Smooth muscle cell (in vitro differentiated cells): ENCODE measurements at regions not wholly inside any gene's neighbourhood (a gene's known extent, or its start where the extent isn't known, plus 50 kb on each side); places are given as distances from the start of the nearest gene placed in this dataset.

Experiments used
- DNase-seq: peaks from one replicate; lab custom pipeline; 2025; ENCODE audit not compliant: unreplicated experiment; lab: John Stamatoyannopoulos, UW
- H2AFZ ChIP-seq: fragments of 200-600 bp; sonication (generic); 2 replicates; pipeline ENCODE4 v1.6.0; 2016; ENCODE audit warnings: antibody characterized with exemption, low read depth, mild to moderate bottlenecking
- H3F3A ChIP-seq: fragments of 200-600 bp; sonication (generic); 2 replicates; pipeline ENCODE4 v1.6.0; 2017; ENCODE audit warnings: antibody characterized with exemption, low read depth
- H3K27ac ChIP-seq: fragments of 200-600 bp; sonication (generic); 2 replicates; pipeline ENCODE4 v1.5.1; 2016; ENCODE audit warnings: low read depth, mild to moderate bottlenecking
- H3K27me3 ChIP-seq: fragments of 200-600 bp; sonication (generic); 2 replicates; pipeline ENCODE4 v1.6.1; 2016; ENCODE audit warnings: low read depth, mild to moderate bottlenecking
- H3K36me3 ChIP-seq: fragments of 200-600 bp; sonication (generic); 2 replicates; pipeline ENCODE4 v1.5.1; 2016; ENCODE audit warnings: low read depth
- H3K4me1 ChIP-seq: fragments of 200-600 bp; sonication (generic); 2 replicates; pipeline ENCODE4 v1.5.1; 2016; ENCODE audit warnings: low read depth
- H3K4me2 ChIP-seq: fragments of 200-600 bp; sonication (generic); 2 replicates; pipeline ENCODE4 v1.6.0; 2016; ENCODE audit warnings: mild to moderate bottlenecking
- H3K4me3 ChIP-seq: fragments of 200-600 bp; sonication (generic); 2 replicates; pipeline ENCODE4 v1.5.1; 2016; ENCODE audit warnings: mild to moderate bottlenecking
- H3K79me2 ChIP-seq: fragments of 200-600 bp; sonication (generic); 2 replicates; pipeline ENCODE4 v1.6.0; 2016; ENCODE audit warnings: low read depth, mild to moderate bottlenecking
- H3K9ac ChIP-seq: fragments of 200-600 bp; sonication (generic); 2 replicates; pipeline ENCODE4 v1.6.0; 2016; ENCODE audit warnings: low read depth
- H3K9me3 ChIP-seq: fragments of 200-600 bp; sonication (generic); replicated peaks from 2 replicates; pipeline ENCODE4 v1.5.1; 2016; ENCODE audit warnings: low read depth
- H4K20me1 ChIP-seq: fragments of 200-600 bp; sonication (generic); 2 replicates; pipeline ENCODE4 v1.6.0; 2016; ENCODE audit warnings: low read depth
- CTCF ChIP-seq: fragments of 200-600 bp; sonication (generic); IDR thresholded peaks from 2 replicates; pipeline ENCODE4 v1.5.1; 2017; ENCODE audit warnings: borderline replicate concordance, mild to moderate bottlenecking, antibody characterized with exemption; ENCODE audit not compliant: insufficient read depth, poor library complexity, severe bottlenecking
- WGBS: methylation state at CpG from one replicate; pipeline ENCODE4 v1.1.7; 2016; ENCODE audit warnings: low lambda C conversion rate; 5-methylcytosine and 5-hydroxymethylcytosine counted together

DNA sequence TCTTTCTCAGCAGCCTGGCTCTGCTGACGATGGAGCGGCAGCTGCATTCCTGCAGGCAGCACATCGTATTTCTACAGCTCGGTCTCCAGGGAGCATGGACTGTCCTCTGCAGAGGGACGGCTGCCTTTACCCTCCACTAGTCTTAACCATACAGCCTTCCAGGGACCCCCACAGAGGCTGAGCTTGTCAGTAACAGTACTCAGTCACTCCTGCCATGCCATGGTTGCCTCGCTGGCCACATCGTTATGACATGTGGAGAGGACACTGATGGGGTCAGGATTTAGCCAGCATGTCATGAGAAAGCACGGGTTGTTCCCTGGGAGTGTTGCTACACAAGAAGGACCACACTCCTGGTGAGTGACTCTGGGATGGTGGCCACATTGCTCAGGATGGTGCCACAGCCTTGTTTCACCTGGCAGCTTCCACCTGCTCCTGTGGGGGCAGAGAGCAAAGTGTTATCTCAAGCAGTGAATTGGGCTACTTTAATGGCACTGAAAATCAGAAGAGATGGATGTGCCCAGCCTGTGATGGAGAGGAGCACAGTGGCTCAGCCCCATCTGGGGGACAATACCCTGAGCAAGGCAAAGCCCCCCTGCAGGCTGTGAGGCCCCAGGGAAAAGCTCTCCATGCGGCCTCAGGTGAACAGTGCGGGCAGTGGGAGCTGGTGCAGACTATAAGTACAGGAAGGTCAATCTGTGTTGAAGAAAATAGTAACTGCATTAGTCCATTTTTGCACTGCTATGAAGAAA lies 443.9 kb downstream of the TCERG1L start:
- Histone ChIP-seq H3K9me3 (no peaks in the 10 kb centered on the region), H3K27me3 (no peaks in the 10 kb centered on the region), H4K20me1 (no peaks in the 10 kb centered on the region), H3K4me1 (no peaks in the 10 kb centered on the region), H3K79me2 (no peaks in the 10 kb centered on the region), H2AFZ (no peak overlapping the region), H3K4me2 (no peak overlapping the region), H3K4me3 (no peak overlapping the region), H3K27ac (no peak overlapping the region), H3K9ac (no peak overlapping the region), H3K36me3 (no peaks in the 10 kb centered on the region), H3F3A (no peaks in the 10 kb centered on the region)
- TF ChIP-seq CTCF, result no peak
- 92% methylated on average over 10 of the region's 10 CpGs for WGBS
- no peak for DNase-seq

DNA sequence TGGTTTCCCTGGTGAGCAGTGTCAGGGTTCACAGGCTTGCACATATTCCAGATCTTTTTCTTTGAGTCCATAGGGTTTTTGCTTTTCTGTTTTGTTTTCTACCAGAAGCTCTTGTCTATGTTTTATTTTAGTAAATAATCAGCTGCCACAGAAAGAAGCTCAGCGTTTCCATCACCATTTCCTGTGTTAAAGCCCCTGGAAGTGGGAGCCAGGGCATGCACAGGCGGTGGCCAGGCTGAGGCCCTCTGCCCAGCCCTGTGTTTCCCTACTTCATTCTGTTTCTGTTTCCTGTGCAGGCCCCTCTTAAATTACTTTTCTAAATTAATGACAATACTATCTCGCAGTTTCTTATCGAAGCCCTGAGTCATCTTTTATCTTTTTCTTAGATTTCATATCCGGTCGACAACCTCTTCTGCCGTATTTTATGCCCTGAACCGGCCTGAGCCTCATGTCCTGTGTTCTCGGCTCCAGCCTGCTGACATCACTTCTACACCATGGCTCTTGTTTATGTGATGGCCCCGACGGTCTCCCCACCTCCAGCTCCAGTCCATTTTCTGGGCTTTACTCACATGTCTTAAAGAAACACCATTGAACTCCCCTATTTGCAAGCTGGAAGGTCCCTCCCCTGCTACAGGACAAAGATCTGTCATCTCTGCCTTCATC lies 442.2 kb downstream of the TCERG1L start:
- Histone ChIP-seq H3K27me3 (no peaks in the 10 kb centered on the region), H3K4me1 (no peaks in the 10 kb centered on the region), H2AFZ (peak overlapping the region; percentile 54), H3K36me3 (no peaks in the 10 kb centered on the region), H3K4me3 (no peak overlapping the region), H3K9me3 (no peaks in the 10 kb centered on the region), H3K9ac (no peak overlapping the region), H4K20me1 (no peaks in the 10 kb centered on the region), H3K27ac (no peak overlapping the region), H3F3A (no peaks in the 10 kb centered on the region), H3K4me2 (no peak overlapping the region), H3K79me2 (no peaks in the 10 kb centered on the region)
- 20% methylated on average over 11 of the region's 11 CpGs for WGBS
- no peak for DNase-seq
- TF ChIP-seq CTCF, result no peak

DNA sequence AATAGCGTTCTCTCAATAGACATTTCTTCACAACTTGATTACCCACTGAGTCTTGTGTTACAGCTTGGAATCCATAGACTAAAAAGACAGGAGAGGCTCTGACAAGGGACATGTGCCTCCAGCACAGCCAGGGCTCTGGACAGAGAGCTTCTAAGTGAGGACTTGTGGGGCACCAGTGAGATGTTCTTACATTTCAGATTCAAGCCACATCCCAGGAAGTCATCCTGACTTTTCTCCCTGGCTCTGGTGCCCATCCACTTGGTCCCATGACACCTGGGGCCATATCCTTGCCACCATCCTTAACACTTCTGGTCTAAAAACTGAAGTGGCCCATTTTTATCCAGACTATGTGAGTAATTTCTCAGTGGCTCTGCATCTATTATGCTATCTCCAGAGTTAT lies 440.1 kb downstream of the TCERG1L start:
- Histone ChIP-seq H3K79me2 (no peaks in the 10 kb centered on the region), H3K4me3 (no peak overlapping the region), H3F3A (no peaks in the 10 kb centered on the region), H3K9me3 (no peaks in the 10 kb centered on the region), H3K36me3 (no peaks in the 10 kb centered on the region), H4K20me1 (no peaks in the 10 kb centered on the region), H3K4me2 (no peak overlapping the region), H3K27ac (no peak overlapping the region), H3K4me1 (no peaks in the 10 kb centered on the region), H2AFZ (no peak overlapping the region), H3K27me3 (no peaks in the 10 kb centered on the region), H3K9ac (no peak overlapping the region)
- DNase-seq, result no peak
- no peak for TF ChIP-seq CTCF
- 31% methylated on average over 1 of the region's 1 CpG for WGBS
